ENCODE measurements at regions not wholly inside any gene's neighbourhood (a gene's known extent, or its start where the extent isn't known, plus 50 kb on each side); places are given as distances from the start of the nearest gene placed in this dataset.
"Not testable (repeated sequence)": the region's sequence is repeated elsewhere in the genome, so short reads cannot be mapped to it uniquely, and the experiment has no call there.

GRCh38 chr3:21892104-21892503 lies 141.1 kb upstream of the ZNF385D start:
- ATAC-seq (ENCODE audit: poor library complexity) = no peak
- intact Hi-C loops (cut with DNase I) = loop anchor here (5.0 kb wide), 1 partner anchor 140 kb away; the partner anchor contains the start of gene ZNF385D
- no peak for DNase-seq

- intact Hi-C loops (cut with DNase I) = loop anchor here (5.0 kb wide), 1 partner anchor 141 kb away; the partner anchor contains the start of gene ZNF385D
Measured at GRCh38 chr3:21893242-21893641, 142.2 kb upstream of the ZNF385D start.

DNA sequence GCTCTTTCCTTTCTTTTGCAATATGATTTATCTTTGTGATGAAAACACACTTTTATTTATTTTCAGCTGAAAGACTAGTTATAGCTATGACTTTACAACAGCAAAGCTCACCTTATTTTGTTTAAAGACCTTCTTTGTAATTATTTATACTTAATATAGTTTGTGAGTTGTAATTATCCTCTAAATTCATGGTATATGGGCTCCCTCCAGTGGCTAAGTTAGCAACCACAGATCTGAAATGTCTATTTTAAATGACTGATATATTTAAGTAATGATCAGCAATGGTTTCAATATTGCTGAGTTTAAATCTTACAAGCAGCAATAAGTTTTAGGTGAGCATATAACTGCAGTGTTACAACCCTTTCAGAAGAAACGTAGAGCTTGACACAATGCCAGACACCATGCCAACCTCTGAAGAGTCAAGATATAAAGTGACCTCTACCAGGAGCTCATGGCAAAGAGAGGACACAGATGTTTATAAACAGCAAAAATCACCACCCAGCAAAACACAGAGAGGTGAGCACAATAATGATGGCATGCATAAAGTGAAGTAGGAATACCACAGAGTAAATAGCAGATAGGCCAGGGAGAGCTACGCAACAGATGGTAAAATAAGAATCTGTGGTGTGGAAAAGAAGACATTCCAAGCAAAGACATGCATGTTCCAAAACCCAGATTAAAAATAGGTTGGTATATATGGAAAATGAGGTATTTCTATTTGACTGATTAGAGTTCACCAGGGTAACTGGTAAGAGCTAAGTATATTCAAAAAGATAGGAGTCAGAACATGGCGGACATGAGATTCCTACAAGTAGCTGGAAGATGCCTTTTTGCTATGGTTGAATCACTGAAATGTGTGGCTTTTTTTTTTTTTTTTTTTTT lies 143.7 kb upstream of the ZNF385D start:
- intact Hi-C loops (cut with DNase I) = loop anchor here (5.0 kb wide), 1 partner anchor 142 kb away; the partner anchor contains the start of gene ZNF385D
- no peak for DNase-seq
- peak; percentile 78 for ATAC-seq (ENCODE audit: poor library complexity)

More at GRCh38 chr3:21893242-21893641, 142.2 kb upstream of the ZNF385D start:
- ATAC-seq (ENCODE audit: poor library complexity) (peak; percentile 36), DNase-seq (no peak)

DNA sequence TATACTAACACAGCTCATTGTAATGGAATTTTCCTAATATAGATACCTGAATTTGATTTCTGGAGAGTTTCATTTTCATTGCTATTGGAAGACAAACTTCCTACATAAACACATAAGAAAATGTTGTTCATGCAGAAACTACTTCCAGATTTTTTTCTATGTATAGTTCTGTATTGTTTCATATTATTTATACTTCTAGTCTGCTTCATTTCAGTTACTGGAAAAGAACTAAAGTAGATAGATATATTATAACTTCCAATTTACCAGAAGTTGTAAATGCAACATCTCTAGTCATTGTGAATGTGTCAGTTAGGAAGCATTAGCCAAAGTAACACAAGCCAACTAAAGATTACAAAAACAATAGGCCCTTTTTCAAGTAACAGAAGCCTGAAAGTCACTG lies 147.3 kb upstream of the ZNF385D start:
- intact Hi-C loops (cut with DNase I) = no loop called here
- no peak for ATAC-seq (ENCODE audit: poor library complexity)
- no peak for DNase-seq

DNA sequence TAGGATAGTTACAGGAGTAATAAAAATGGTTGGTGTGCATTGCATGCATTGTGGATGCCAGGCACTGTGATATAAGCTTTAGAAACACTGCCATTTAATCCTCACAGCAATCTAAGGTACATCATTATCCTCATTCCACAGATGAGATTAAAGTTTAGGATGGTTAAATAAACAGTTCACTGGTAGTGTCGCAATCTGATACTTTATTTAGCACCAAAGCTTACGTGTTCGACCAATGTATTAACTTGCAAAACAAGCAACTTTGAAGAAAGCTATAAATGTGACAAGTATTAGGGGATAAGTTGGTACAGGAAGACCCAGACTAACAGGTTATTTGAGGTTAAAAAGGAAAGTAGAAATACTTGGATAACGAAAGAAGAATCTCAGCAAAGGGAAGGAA lies 150.5 kb upstream of the ZNF385D start:
- intact Hi-C loops (cut with DNase I) = no loop called here
- DNase-seq (no peak), ATAC-seq (ENCODE audit: poor library complexity) (no peak)

- DNase-seq (no peak), ATAC-seq (ENCODE audit: poor library complexity) (no peak)
- intact Hi-C loops (cut with DNase I) = no loop called here
Measured at GRCh38 chr3:21902956-21903355, 151.9 kb upstream of the ZNF385D start.

DNA sequence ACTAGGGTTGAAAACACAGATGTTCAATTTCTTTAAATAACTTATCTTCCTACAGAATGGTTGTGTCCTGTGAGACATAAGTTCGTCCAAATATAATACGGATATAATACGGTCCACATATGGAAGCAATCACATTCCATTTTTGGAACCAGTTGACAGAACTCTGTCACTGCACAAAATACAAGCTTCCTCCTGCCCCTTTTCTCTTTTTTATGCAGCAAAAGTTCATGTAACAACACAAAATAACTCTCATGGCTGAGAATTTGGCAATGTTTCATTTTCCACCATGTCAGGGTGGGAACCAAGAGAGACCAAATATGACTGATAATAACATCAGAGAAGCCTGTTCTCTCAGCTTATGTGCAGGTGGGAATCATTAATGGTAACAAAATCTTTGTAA lies 158.1 kb upstream of the ZNF385D start:
- ATAC-seq (ENCODE audit: poor library complexity) (no peak), DNase-seq (no peak)
- intact Hi-C loops (cut with DNase I) = no loop called here

DNA sequence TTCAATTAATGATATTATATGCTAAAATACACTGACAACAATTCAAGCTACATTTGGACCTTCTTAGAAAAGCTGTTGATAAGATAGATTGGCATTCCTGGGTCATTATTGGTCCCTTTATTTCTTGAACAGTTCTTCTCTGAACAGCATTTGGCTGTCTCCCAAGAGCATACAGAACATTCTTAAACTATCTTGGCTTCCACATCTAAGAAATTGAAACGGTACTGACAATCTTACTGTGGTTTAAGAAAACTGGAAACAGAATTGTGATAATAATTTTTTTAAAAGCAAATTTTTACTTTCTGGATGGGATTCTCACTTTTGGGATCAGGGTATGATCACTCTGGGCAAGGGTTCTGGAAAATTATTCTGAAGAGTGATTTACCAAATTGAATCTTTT lies 161.7 kb upstream of the ZNF385D start:
- intact Hi-C loops (cut with DNase I) = no loop called here
- no peak for DNase-seq
- ATAC-seq (ENCODE audit: poor library complexity) = no peak

GRCh38 chr3:21913791-21914190 lies 162.8 kb upstream of the ZNF385D start:
- ATAC-seq (ENCODE audit: poor library complexity) = no peak
- DNase-seq = no peak
- intact Hi-C loops (cut with DNase I) = no loop called here

GRCh38 chr3:21914451-21914850 lies 163.4 kb upstream of the ZNF385D start:
- intact Hi-C loops (cut with DNase I) = no loop called here
- DNase-seq = no peak

DNA sequence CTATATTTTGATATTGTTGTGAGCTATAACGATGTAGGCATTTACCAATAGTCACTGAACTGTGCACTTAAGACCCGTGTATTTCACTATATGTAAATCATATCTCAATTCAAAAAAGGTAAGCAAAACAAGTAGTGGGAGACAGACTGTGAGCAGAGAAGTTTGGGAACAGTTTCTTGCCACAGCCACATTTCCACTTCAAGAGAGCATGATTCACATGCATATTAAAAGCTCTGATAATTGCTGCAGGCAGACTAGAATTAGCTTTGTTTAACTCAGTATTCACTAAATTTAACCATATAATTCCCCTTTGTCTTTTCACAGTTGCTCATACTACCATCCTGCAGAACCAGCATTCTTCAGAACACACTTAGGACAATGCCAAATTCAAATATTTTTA lies 168.4 kb upstream of the ZNF385D start:
- intact Hi-C loops (cut with DNase I) = no loop called here
- ATAC-seq (ENCODE audit: poor library complexity) (no peak), DNase-seq (no peak)

More at GRCh38 chr3:21914451-21914850, 163.4 kb upstream of the ZNF385D start:
- ATAC-seq (ENCODE audit: poor library complexity) = no peak

GRCh38 chr3:21920421-21920861 lies 169.4 kb upstream of the ZNF385D start:
- peak; percentile 69 for ATAC-seq (ENCODE audit: poor library complexity)

GRCh38 chr3:21923156-21923555 lies 172.1 kb upstream of the ZNF385D start:
- not testable (repeated sequence) for ATAC-seq (ENCODE audit: poor library complexity); DNase-seq

More at GRCh38 chr3:21920421-21920861, 169.4 kb upstream of the ZNF385D start:
- intact Hi-C loops (cut with DNase I) = no loop called here
- no peak for DNase-seq

DNA sequence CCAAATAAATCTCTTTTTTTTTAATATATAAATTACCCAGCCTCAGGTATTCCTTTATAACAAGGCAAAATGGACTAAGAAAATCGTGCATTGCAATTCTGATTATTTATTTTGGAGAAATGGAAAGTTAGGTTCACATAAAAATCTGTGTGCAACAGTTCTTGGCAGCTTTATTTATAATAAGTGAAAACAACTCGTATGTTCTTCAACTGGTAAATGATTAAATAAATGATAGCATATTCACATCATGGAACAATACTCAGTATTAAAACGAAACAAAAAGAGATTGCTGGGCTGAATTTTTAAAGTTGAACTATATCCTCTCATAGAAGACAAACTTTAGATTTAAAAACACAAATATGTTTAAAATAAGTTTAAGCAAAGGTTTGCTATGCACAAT lies 176.3 kb upstream of the ZNF385D start:
- intact Hi-C loops (cut with DNase I) = no loop called here
- ATAC-seq (ENCODE audit: poor library complexity) (no peak), DNase-seq (no peak)

More at GRCh38 chr3:21923156-21923555, 172.1 kb upstream of the ZNF385D start:
- intact Hi-C loops (cut with DNase I) = not testable (repeated sequence)

- intact Hi-C loops (cut with DNase I) = no loop called here
- ATAC-seq (ENCODE audit: poor library complexity) (no peak), DNase-seq (no peak)
Measured at GRCh38 chr3:21934591-21934990, 183.6 kb upstream of the ZNF385D start.

GRCh38 chr3:21936207-21936606 lies 185.2 kb upstream of the ZNF385D start:
- ATAC-seq (ENCODE audit: poor library complexity) = no peak
- intact Hi-C loops (cut with DNase I) = no loop called here
- no peak for DNase-seq

- no peak for DNase-seq
- intact Hi-C loops (cut with DNase I) = no loop called here
- no peak for ATAC-seq (ENCODE audit: poor library complexity)
Measured at GRCh38 chr3:21938267-21938681, 187.3 kb upstream of the ZNF385D start.

DNA sequence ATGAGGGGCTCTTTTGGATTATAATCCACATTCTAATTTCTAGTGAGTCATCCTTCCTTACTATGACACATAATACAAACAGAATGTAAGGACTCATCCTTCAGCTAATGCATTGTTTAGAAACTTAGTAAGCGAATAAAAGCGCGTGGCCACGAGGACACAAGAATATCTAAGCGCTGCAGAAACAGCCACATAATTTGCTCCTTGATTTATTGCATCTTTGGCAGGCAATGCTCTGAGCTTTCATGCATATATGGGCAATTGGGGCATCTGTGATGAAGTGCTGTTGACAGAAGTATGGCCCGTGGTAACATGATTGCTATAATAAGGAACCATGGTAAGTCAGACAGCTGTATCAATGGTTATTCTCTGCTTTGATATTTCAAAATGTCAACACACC lies 191.3 kb upstream of the ZNF385D start:
- intact Hi-C loops (cut with DNase I) = no loop called here
- peak; percentile 92 for ATAC-seq (ENCODE audit: poor library complexity)
- no peak for DNase-seq

DNA sequence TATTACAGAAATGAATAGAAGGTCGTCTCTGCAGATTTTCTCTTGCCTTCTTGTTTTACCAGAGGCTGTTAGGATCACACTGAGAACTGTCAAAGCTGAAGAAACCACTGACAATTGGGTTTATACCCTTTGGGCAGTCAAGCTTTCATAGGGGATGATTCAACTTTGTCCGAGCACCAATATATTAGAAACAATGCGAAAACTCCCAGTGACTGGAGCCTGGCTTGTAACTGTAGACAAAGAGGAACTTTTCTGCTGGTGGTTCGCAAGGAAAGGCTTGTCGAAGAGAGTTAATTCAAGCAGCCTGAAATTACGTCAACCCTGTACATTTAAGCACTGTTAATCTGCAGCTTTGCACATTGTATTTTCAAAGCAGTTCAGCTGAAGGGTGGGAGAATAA lies 193.2 kb upstream of the ZNF385D start:
- DNase-seq = no peak
- intact Hi-C loops (cut with DNase I) = no loop called here

GRCh38 chr3:21952856-21953255 lies 201.8 kb upstream of the ZNF385D start:
- intact Hi-C loops (cut with DNase I) = no loop called here
- no peak for DNase-seq
- no peak for ATAC-seq (ENCODE audit: poor library complexity)

More for the DNA sequence above, 193.2 kb upstream of the ZNF385D start:
- ATAC-seq (ENCODE audit: poor library complexity) = no peak
